HUES48 (cell line): ENCODE measurements at regions not wholly inside any gene's neighbourhood (a gene's known extent, or its start where the extent isn't known, plus 50 kb on each side); places are given as distances from the start of the nearest gene placed in this dataset.
A peak's percentile ranks its signal among the peaks of the same experiment; 100 is the strongest.
"Not testable (repeated sequence)": the region's sequence is repeated elsewhere in the genome, so short reads cannot be mapped to it uniquely, and the experiment has no call there.

Experiments
- H3K27ac ChIP-seq: one replicate; pipeline ENCODE4 v1.7.0; 2013; ENCODE audit warnings: low read depth, low read length, inconsistent platforms
- H3K27me3 ChIP-seq: 2 replicates; pipeline ENCODE4 v1.6.1; 2013; ENCODE audit warnings: mild to moderate bottlenecking, low read length; ENCODE audit not compliant: control insufficient read depth, insufficient read depth
- H3K36me3 ChIP-seq: 2 replicates; pipeline ENCODE4 v1.6.1; 2013; ENCODE audit warnings: low read length; ENCODE audit not compliant: control insufficient read depth, insufficient read depth
- H3K4me1 ChIP-seq: 2 replicates; pipeline ENCODE4 v1.6.1; 2013; ENCODE audit warnings: mild to moderate bottlenecking, low read length; ENCODE audit not compliant: control insufficient read depth, insufficient read depth
- H3K4me3 ChIP-seq: 2 replicates; pipeline ENCODE4 v1.5.1; 2013; ENCODE audit warnings: mild to moderate bottlenecking, low read depth, low read length
- H3K9ac ChIP-seq: 2 replicates; pipeline ENCODE4 v1.6.1; 2013; ENCODE audit warnings: mild to moderate bottlenecking, low read depth, low read length, moderate library complexity
- H3K9me3 ChIP-seq: 2 replicates; pipeline ENCODE4 v1.6.1; 2013; ENCODE audit warnings: low read length; ENCODE audit not compliant: control insufficient read depth, insufficient read depth

GRCh38 chr1:73026114-73026513 is 743.8 kb upstream of the NEGR1 start:
- Histone ChIP-seq H3K9ac (no peak overlapping the region), H3K4me1 (no peaks in the 10 kb centered on the region), H3K27ac (no peak overlapping the region), H3K9me3 (no peaks in the 10 kb centered on the region), H3K4me3 (no peak overlapping the region), H3K27me3 (no peaks in the 10 kb centered on the region), H3K36me3 (no peaks in the 10 kb centered on the region)

- Histone ChIP-seq H3K4me3 (no peak overlapping the region), H3K9ac (no peak overlapping the region), H3K36me3 (no peaks in the 10 kb centered on the region), H3K27me3 (no peaks in the 10 kb centered on the region), H3K4me1 (peaks cover 14% of the 10 kb centered on the region), H3K27ac (no peak overlapping the region), H3K9me3 (no peaks in the 10 kb centered on the region)
These were observed 727.6 kb upstream of the NEGR1 start for GRCh38 chr1:73009938-73010337.

GRCh38 chr1:73009311-73009710 is 727.0 kb upstream of the NEGR1 start:
- Histone ChIP-seq H3K27me3 (no peaks in the 10 kb centered on the region), H3K4me3 (no peak overlapping the region), H3K9me3 (no peaks in the 10 kb centered on the region), H3K4me1 (peaks cover 14% of the 10 kb centered on the region), H3K36me3 (no peaks in the 10 kb centered on the region), H3K9ac (no peak overlapping the region), H3K27ac (no peak overlapping the region)

- H3K36me3 ChIP-seq = no peaks in the 10 kb centered on the region
- no peak overlapping the region for H3K9ac ChIP-seq
- no peak overlapping the region for H3K27ac ChIP-seq
- H3K4me3 ChIP-seq = no peak overlapping the region
- H3K27me3 ChIP-seq = no peaks in the 10 kb centered on the region
- peaks cover 9% of the 10 kb centered on the region for H3K4me1 ChIP-seq
- H3K9me3 ChIP-seq = 0 out of 2 replicates have a peak, but pooled peaks cover 8% of the 10 kb centered on the region
These were observed 715.3 kb upstream of the NEGR1 start for GRCh38 chr1:72997624-72998023.

- Histone ChIP-seq H3K9ac (no peak overlapping the region), H3K27ac (no peak overlapping the region), H3K27me3 (no peaks in the 10 kb centered on the region), H3K4me3 (no peak overlapping the region), H3K36me3 (no peaks in the 10 kb centered on the region), H3K4me1 (peaks cover 9% of the 10 kb centered on the region), H3K9me3 (0 out of 2 replicates have a peak, but pooled peaks cover 8% of the 10 kb centered on the region)
These were observed 714.7 kb upstream of the NEGR1 start for GRCh38 chr1:72997041-72997440.

GRCh38 chr1:72987871-72988270 is 705.5 kb upstream of the NEGR1 start:
- Histone ChIP-seq H3K27ac (peak overlapping the region; percentile 42), H3K4me1 (peaks cover 25% of the 10 kb centered on the region), H3K9ac (0 out of 2 replicates have a peak overlapping the region, but pooled peaks have one; percentile 6)
- not testable (repeated sequence) for H3K4me3 ChIP-seq, H3K9me3 ChIP-seq, H3K36me3 ChIP-seq, H3K27me3 ChIP-seq

- Histone ChIP-seq H3K4me1 (peaks cover 25% of the 10 kb centered on the region), H3K9ac (peak overlapping the region; percentile 6; the same call in 1 of the 2 replicates), H3K27me3 (no peaks in the 10 kb centered on the region), H3K27ac (peak overlapping the region; percentile 42), H3K4me3 (peak overlapping the region; percentile 4; the same call in 1 of the 2 replicates), H3K36me3 (no peaks in the 10 kb centered on the region), H3K9me3 (no peaks in the 10 kb centered on the region)
These were observed 704.4 kb upstream of the NEGR1 start for GRCh38 chr1:72986591-72987290.

- not testable (repeated sequence) for H3K27me3 ChIP-seq, H3K9me3 ChIP-seq, H3K4me3 ChIP-seq, H3K9ac ChIP-seq, H3K36me3 ChIP-seq, H3K27ac ChIP-seq
- H3K4me1 ChIP-seq = peaks cover 25% of the 10 kb centered on the region
These were observed 702.7 kb upstream of the NEGR1 start for GRCh38 chr1:72985024-72985423.

GRCh38 chr1:72983011-72983410 is 700.7 kb upstream of the NEGR1 start:
- not testable (repeated sequence) for H3K36me3 ChIP-seq, H3K27me3 ChIP-seq, H3K27ac ChIP-seq, H3K9me3 ChIP-seq
- Histone ChIP-seq H3K4me1 (peaks cover 25% of the 10 kb centered on the region), H3K9ac (peak overlapping the region; percentile 35; the same call in 1 of the 2 replicates), H3K4me3 (peak overlapping the region; percentile 53)

- H3K4me1 ChIP-seq = peaks cover 3% of the 10 kb centered on the region; the same call in 1 of the 2 replicates
- H3K4me3 ChIP-seq = no peak overlapping the region
- no peaks in the 10 kb centered on the region; the same call in 1 of the 2 replicates for H3K36me3 ChIP-seq
- no peaks in the 10 kb centered on the region for H3K9me3 ChIP-seq
- no peak overlapping the region for H3K9ac ChIP-seq
- no peaks in the 10 kb centered on the region for H3K27me3 ChIP-seq
- no peak overlapping the region for H3K27ac ChIP-seq
These were observed 687.1 kb upstream of the NEGR1 start for GRCh38 chr1:72969461-72969860.

GRCh38 chr1:72954943-72955342 is 672.6 kb upstream of the NEGR1 start:
- Histone ChIP-seq H3K9ac (no peak overlapping the region), H3K27ac (no peak overlapping the region), H3K4me3 (no peak overlapping the region), H3K27me3 (no peaks in the 10 kb centered on the region), H3K9me3 (no peaks in the 10 kb centered on the region), H3K36me3 (no peaks in the 10 kb centered on the region), H3K4me1 (peaks cover 10% of the 10 kb centered on the region)
